Mesenchymal stem cell (in vitro differentiated cells and primary cell): ENCODE measurements at regions not wholly inside any gene's neighbourhood (a gene's known extent, or its start where the extent isn't known, plus 50 kb on each side); places are given as distances from the start of the nearest gene placed in this dataset.

ENCODE experiments used
- DNase-seq: peaks from one replicate; pipeline ENCODE4 v3.0.0-alpha.2; 2013
- H2AFZ ChIP-seq: one replicate; pipeline ENCODE4 v1.6.1; 2013; ENCODE audit warnings: low read depth, mild to moderate bottlenecking, control low read depth, inconsistent platforms, low read length, moderate library complexity
- H2AK5ac ChIP-seq: 2 replicates; pipeline ENCODE4 v1.6.1; 2013; ENCODE audit warnings: low read length, moderate library complexity, mild to moderate bottlenecking, inconsistent platforms; ENCODE audit not compliant: severe bottlenecking
- H2BK120ac ChIP-seq: one replicate; pipeline ENCODE4 v1.6.1; 2013; ENCODE audit warnings: low read depth, mild to moderate bottlenecking, inconsistent platforms, low read length, moderate library complexity
- H2BK12ac ChIP-seq, 2 experiments: one replicate each; pipeline ENCODE4 v1.6.1; 2013; ENCODE audit warnings: inconsistent platforms in 2 of 2, low read length in 2 of 2, mild to moderate bottlenecking in 2 of 2, moderate library complexity in 2 of 2, control low read depth in 1 of 2
- H2BK15ac ChIP-seq: one replicate; pipeline ENCODE4 v1.6.1; 2013; ENCODE audit warnings: mild to moderate bottlenecking, low read depth, inconsistent platforms; ENCODE audit not compliant: poor library complexity, severe bottlenecking
- H2BK5ac ChIP-seq: 2 replicates; pipeline ENCODE4 v1.6.1; 2013; ENCODE audit warnings: low read depth, mild to moderate bottlenecking, low read length, control low read depth, inconsistent platforms; ENCODE audit not compliant: poor library complexity, severe bottlenecking
- H3K14ac ChIP-seq, 2 experiments: one replicate each; pipeline ENCODE4 v1.6.1; 2013; ENCODE audit warnings: inconsistent platforms in 2 of 2, low read length in 2 of 2, control low read depth in 1 of 2, mild to moderate bottlenecking in 1 of 2, moderate library complexity in 1 of 2
- H3K18ac ChIP-seq, 2 experiments: one replicate each; pipeline ENCODE4 v1.6.1; 2013; ENCODE audit warnings: inconsistent platforms in 2 of 2, low read length in 2 of 2, control low read depth in 1 of 2, low read depth in 1 of 2, mild to moderate bottlenecking in 1 of 2
- H3K23ac ChIP-seq, 2 experiments: one replicate each; pipeline ENCODE4 v1.6.1; 2013; ENCODE audit warnings: inconsistent platforms in 2 of 2, low read length in 2 of 2, mild to moderate bottlenecking in 2 of 2, moderate library complexity in 2 of 2, control low read depth in 1 of 2
- H3K27ac ChIP-seq: 2 replicates; pipeline ENCODE4 v1.5.1; 2013; ENCODE audit warnings: mild to moderate bottlenecking, moderate library complexity, low read length, control low read depth, inconsistent platforms; ENCODE audit not compliant: poor library complexity, severe bottlenecking
- H3K27me3 ChIP-seq, 2 experiments: 2 replicates each; pipeline versions ENCODE4 v1.6.1 to v1.7.0; 2013; ENCODE audit warnings: low read length in 2 of 2, mild to moderate bottlenecking in 2 of 2, moderate library complexity in 2 of 2, control low read depth in 1 of 2, inconsistent platforms in 1 of 2; ENCODE audit not compliant: control insufficient read depth in 1 of 2, insufficient read depth in 1 of 2
- H3K36me3 ChIP-seq, 2 experiments: 2 replicates each; pipeline versions ENCODE4 v1.6.1 to v1.7.0; 2013; ENCODE audit warnings: low read length in 2 of 2, control low read depth in 1 of 2, inconsistent platforms in 1 of 2, low read depth in 1 of 2, mild to moderate bottlenecking in 1 of 2; ENCODE audit not compliant: insufficient read depth in 2 of 2, control insufficient read depth in 1 of 2
- H3K4ac ChIP-seq, 2 experiments: one replicate each; pipeline ENCODE4 v1.6.1; 2013; ENCODE audit warnings: inconsistent platforms in 2 of 2, low read length in 2 of 2, mild to moderate bottlenecking in 2 of 2, moderate library complexity in 2 of 2, control low read depth in 1 of 2, low read depth in 1 of 2
- H3K4me1 ChIP-seq: 2 replicates; pipeline ENCODE4 v1.6.1; 2013; ENCODE audit warnings: low read depth, low read length, control low read depth; ENCODE audit not compliant: control insufficient read depth, insufficient read depth
- H3K4me2 ChIP-seq: 2 replicates; pipeline ENCODE4 v1.6.1; 2013; ENCODE audit warnings: low read length, mild to moderate bottlenecking, inconsistent platforms; ENCODE audit not compliant: poor library complexity, severe bottlenecking
- H3K4me3 ChIP-seq, 2 experiments: 2 replicates each; pipeline versions ENCODE4 v1.5.1 to v1.7.0; 2013; ENCODE audit warnings: low read length in 2 of 2, mild to moderate bottlenecking in 2 of 2, control low read depth in 1 of 2, low read depth in 1 of 2; ENCODE audit not compliant: insufficient read depth in 1 of 2
- H3K79me1 ChIP-seq: replicated peaks from 2 replicates; pipeline ENCODE4 v1.6.1; 2013; ENCODE audit warnings: mild to moderate bottlenecking, control low read depth, low read length, inconsistent platforms; ENCODE audit not compliant: poor library complexity, severe bottlenecking
- H3K9ac ChIP-seq: 2 replicates; pipeline ENCODE4 v1.7.0; 2013; ENCODE audit warnings: mild to moderate bottlenecking, low read length, moderate library complexity
- H3K9me3 ChIP-seq: 2 replicates; pipeline ENCODE4 v1.7.0; 2013; ENCODE audit warnings: mild to moderate bottlenecking, low read length; ENCODE audit not compliant: control insufficient read depth
- H4K8ac ChIP-seq: one replicate; pipeline ENCODE4 v1.6.1; 2013; ENCODE audit warnings: inconsistent platforms, mild to moderate bottlenecking, low read length, moderate library complexity
- H4K91ac ChIP-seq: one replicate; pipeline ENCODE4 v1.6.1; 2013; ENCODE audit warnings: mild to moderate bottlenecking, low read length, inconsistent platforms
- WGBS: methylation state at CpG from one replicate; pipeline ENCODE4 v1.1.7; 2013; ENCODE audit warnings: mixed read lengths; 5-methylcytosine and 5-hydroxymethylcytosine counted together

- Histone ChIP-seq H3K18ac (no peak overlapping the region), H4K8ac (no peak overlapping the region), H3K36me3 (no peaks in the 10 kb centered on the region), H3K9ac (no peak overlapping the region), H2BK12ac (no peak overlapping the region), H3K4ac (no peak overlapping the region), H4K91ac (no peak overlapping the region), H2BK15ac (no peak overlapping the region), H3K27ac (no peak overlapping the region), H2AFZ (no peak overlapping the region), H3K4me2 (no peak overlapping the region), H2BK5ac (no peak overlapping the region), H3K9me3 (no peaks in the 10 kb centered on the region), H2BK120ac (no peak overlapping the region), H3K79me1 (no peaks in the 10 kb centered on the region), H3K23ac (no peak overlapping the region), H3K4me3 (no peak overlapping the region), H3K4me1 (no peaks in the 10 kb centered on the region), H3K27me3 (no peaks in the 10 kb centered on the region), H2AK5ac (no peak overlapping the region), H3K14ac (no peak overlapping the region)
- WGBS: 75% methylated on average over 1 of the region's 3 CpGs
- DNase-seq: no peak
Measured at GRCh38 chr6:115602466-115602865, 458.2 kb downstream of the FRK start.

GRCh38 chr6:115601509-115601908, 459.2 kb downstream of the FRK start:
- no peak overlapping the region for H2AFZ ChIP-seq
- no peak overlapping the region for H3K4ac ChIP-seq
- no peaks in the 10 kb centered on the region for H3K27me3 ChIP-seq
- no peak overlapping the region for H3K23ac ChIP-seq
- no peak overlapping the region for H4K91ac ChIP-seq
- H3K4me1 ChIP-seq: no peaks in the 10 kb centered on the region
- no peak overlapping the region for H3K14ac ChIP-seq
- no peaks in the 10 kb centered on the region for H3K36me3 ChIP-seq
- H3K9ac ChIP-seq: no peak overlapping the region
- H2BK12ac ChIP-seq: no peak overlapping the region
- no peak for DNase-seq
- H3K4me3 ChIP-seq: no peak overlapping the region
- no peak overlapping the region for H2BK5ac ChIP-seq
- H4K8ac ChIP-seq: no peak overlapping the region
- no peak overlapping the region for H3K18ac ChIP-seq
- H2BK120ac ChIP-seq: no peak overlapping the region
- H3K9me3 ChIP-seq: no peaks in the 10 kb centered on the region
- H3K79me1 ChIP-seq: no peaks in the 10 kb centered on the region
- H3K4me2 ChIP-seq: no peak overlapping the region
- no peak overlapping the region for H2BK15ac ChIP-seq
- H3K27ac ChIP-seq: no peak overlapping the region
- no CpG with 5 or more reads among the region's 2 CpGs for WGBS
- H2AK5ac ChIP-seq: no peak overlapping the region

- H4K8ac ChIP-seq: no peak overlapping the region
- H3K14ac ChIP-seq: no peak overlapping the region
- no peak overlapping the region for H3K4me3 ChIP-seq
- H2BK15ac ChIP-seq: no peak overlapping the region
- H3K9ac ChIP-seq: no peak overlapping the region
- DNase-seq: no peak
- no peak overlapping the region for H2AK5ac ChIP-seq
- no peak overlapping the region for H3K4me2 ChIP-seq
- H3K4me1 ChIP-seq: no peaks in the 10 kb centered on the region
- H3K18ac ChIP-seq: no peak overlapping the region
- no peak overlapping the region for H4K91ac ChIP-seq
- H2AFZ ChIP-seq: no peak overlapping the region
- 50% methylated on average over 1 of the region's 1 CpG for WGBS
- no peak overlapping the region for H2BK5ac ChIP-seq
- H3K27ac ChIP-seq: no peak overlapping the region
- H3K23ac ChIP-seq: no peak overlapping the region
- H3K36me3 ChIP-seq: no peaks in the 10 kb centered on the region
- no peak overlapping the region for H3K4ac ChIP-seq
- no peaks in the 10 kb centered on the region for H3K27me3 ChIP-seq
- no peak overlapping the region for H2BK12ac ChIP-seq
- no peaks in the 10 kb centered on the region for H3K9me3 ChIP-seq
- H3K79me1 ChIP-seq: no peaks in the 10 kb centered on the region
- no peak overlapping the region for H2BK120ac ChIP-seq
Measured at GRCh38 chr6:115601064-115601463, 459.6 kb downstream of the FRK start.

DNA sequence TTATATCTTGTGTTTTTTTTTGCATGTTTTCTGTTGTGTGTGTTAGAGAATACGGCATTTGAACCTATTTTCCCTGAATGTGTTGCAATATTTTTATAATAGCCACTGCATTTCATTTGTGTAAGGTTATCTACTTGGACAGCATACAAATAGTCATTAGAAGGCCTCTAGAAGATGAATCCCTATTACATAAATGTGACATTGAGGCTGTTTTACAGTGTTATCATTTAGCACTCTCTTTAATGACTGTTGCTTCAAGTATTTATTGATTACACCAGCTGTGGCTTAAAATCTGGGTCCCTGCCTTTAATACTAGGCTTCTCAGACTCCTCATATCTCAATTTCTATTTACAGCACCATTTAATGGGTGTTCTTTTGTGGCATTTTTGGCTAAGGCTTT, 465.8 kb downstream of the FRK start:
- H3K9ac ChIP-seq: no peak overlapping the region
- no peaks in the 10 kb centered on the region for H3K27me3 ChIP-seq
- H2BK12ac ChIP-seq: no peak overlapping the region
- H3K14ac ChIP-seq: no peak overlapping the region
- no peak overlapping the region for H3K4me3 ChIP-seq
- no peak overlapping the region for H4K8ac ChIP-seq
- H3K23ac ChIP-seq: no peak overlapping the region
- no peak for DNase-seq
- H2BK5ac ChIP-seq: no peak overlapping the region
- no peaks in the 10 kb centered on the region for H3K36me3 ChIP-seq
- H2AFZ ChIP-seq: no peak overlapping the region
- 100% methylated on average over 1 of the region's 1 CpG for WGBS
- H3K4me1 ChIP-seq: no peaks in the 10 kb centered on the region
- H3K9me3 ChIP-seq: no peaks in the 10 kb centered on the region
- H3K27ac ChIP-seq: no peak overlapping the region
- H3K18ac ChIP-seq: no peak overlapping the region
- no peak overlapping the region for H3K4ac ChIP-seq
- H4K91ac ChIP-seq: no peak overlapping the region
- no peak overlapping the region for H2AK5ac ChIP-seq
- no peak overlapping the region for H2BK120ac ChIP-seq
- no peaks in the 10 kb centered on the region for H3K79me1 ChIP-seq
- H3K4me2 ChIP-seq: no peak overlapping the region
- no peak overlapping the region for H2BK15ac ChIP-seq
